ENCODE measurements at regions not wholly inside any gene's neighbourhood (a gene's known extent, or its start where the extent isn't known, plus 50 kb on each side); places are given as distances from the start of the nearest gene placed in this dataset.

- no peaks in the 10 kb centered on the region for H3K79me2 ChIP-seq
- DNase-seq (ENCODE audit: low spot score): peak; percentile 32
- no peaks in the 10 kb centered on the region for H4K20me1 ChIP-seq (ENCODE audit: insufficient read depth, poor library complexity, severe bottlenecking)
- TF ChIP-seq EZH2 (IDR thresholded peaks at IDR 0.05; ENCODE audit: borderline replicate concordance): no peak
- TF ChIP-seq, protein P1, sequence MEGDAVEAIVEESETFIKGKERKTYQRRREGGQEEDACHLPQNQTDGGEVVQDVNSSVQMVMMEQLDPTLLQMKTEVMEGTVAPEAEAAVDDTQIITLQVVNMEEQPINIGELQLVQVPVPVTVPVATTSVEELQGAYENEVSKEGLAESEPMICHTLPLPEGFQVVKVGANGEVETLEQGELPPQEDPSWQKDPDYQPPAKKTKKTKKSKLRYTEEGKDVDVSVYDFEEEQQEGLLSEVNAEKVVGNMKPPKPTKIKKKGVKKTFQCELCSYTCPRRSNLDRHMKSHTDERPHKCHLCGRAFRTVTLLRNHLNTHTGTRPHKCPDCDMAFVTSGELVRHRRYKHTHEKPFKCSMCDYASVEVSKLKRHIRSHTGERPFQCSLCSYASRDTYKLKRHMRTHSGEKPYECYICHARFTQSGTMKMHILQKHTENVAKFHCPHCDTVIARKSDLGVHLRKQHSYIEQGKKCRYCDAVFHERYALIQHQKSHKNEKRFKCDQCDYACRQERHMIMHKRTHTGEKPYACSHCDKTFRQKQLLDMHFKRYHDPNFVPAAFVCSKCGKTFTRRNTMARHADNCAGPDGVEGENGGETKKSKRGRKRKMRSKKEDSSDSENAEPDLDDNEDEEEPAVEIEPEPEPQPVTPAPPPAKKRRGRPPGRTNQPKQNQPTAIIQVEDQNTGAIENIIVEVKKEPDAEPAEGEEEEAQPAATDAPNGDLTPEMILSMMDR (IDR thresholded peaks at IDR 0.05; ENCODE audit: poor library complexity): no peak
- TF ChIP-seq EZH2phosphoT487 (IDR thresholded peaks at IDR 0.05; ENCODE audit: low read depth, severe bottlenecking, unreplicated experiment): no peak
- H3K27me3 ChIP-seq: no peaks in the 10 kb centered on the region
- no peaks in the 10 kb centered on the region for H3K36me3 ChIP-seq (replicated peaks; ENCODE audit: insufficient read depth, low read depth)
- no peak overlapping the region for H3K4me2 ChIP-seq
- no peaks in the 10 kb centered on the region for H3K9me3 ChIP-seq (ENCODE audit: low read depth)
- 69% methylated on average over 9 of the region's 9 CpGs for WGBS (ENCODE audit: low lambda C conversion rate, missing lambda C conversion rate)
- no peaks in the 10 kb centered on the region for H3K9me2 ChIP-seq (replicated peaks; ENCODE audit: insufficient read depth)
- H2AFZ ChIP-seq: no peak overlapping the region
- H3K4me1 ChIP-seq (ENCODE audit: insufficient read depth): no peaks in the 10 kb centered on the region
- H3K4me3 ChIP-seq: no peak overlapping the region
- H3K27ac ChIP-seq: no peak overlapping the region
Measured at GRCh38 chrX:107571296-107571998, 56.9 kb upstream of the PRPS1 start.

DNA sequence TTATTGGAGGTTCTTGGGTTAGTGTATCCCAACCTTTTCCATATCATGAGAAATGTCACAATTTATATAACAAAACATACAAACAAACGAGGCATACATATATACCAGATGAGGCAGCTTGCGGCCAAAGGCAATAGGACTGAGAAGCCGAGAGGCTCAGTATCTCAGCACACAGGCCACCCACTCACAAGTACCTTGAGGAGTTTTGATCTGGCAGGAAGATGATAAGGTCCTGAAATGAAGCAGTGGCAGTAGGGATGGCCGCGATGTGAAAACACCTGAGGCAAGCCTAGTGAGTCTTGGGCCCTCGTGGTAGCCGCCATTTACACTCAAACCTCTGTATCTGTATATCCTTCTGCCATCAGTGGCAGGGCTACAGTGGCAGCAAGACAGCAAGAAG, 55.3 kb upstream of the PRPS1 start:
- DNase-seq (ENCODE audit: low spot score): no peak
- no peaks in the 10 kb centered on the region for H3K36me3 ChIP-seq (replicated peaks; ENCODE audit: insufficient read depth, low read depth)
- no peak overlapping the region for H3K27ac ChIP-seq
- no peak overlapping the region for H3K4me3 ChIP-seq
- no peak overlapping the region for H3K4me2 ChIP-seq
- TF ChIP-seq EZH2 (IDR thresholded peaks at IDR 0.05; ENCODE audit: borderline replicate concordance) (no peak), EZH2phosphoT487 (IDR thresholded peaks at IDR 0.05; ENCODE audit: low read depth, severe bottlenecking, unreplicated experiment) (no peak)
- TF ChIP-seq, protein P1 (IDR thresholded peaks at IDR 0.05; ENCODE audit: poor library complexity): no peak
- no peaks in the 10 kb centered on the region for H3K9me2 ChIP-seq (replicated peaks; ENCODE audit: insufficient read depth)
- no peaks in the 10 kb centered on the region for H3K9me3 ChIP-seq (ENCODE audit: low read depth)
- H3K79me2 ChIP-seq: no peaks in the 10 kb centered on the region
- 86% methylated on average over 7 of the region's 7 CpGs for WGBS (ENCODE audit: low lambda C conversion rate, missing lambda C conversion rate)
- H2AFZ ChIP-seq: no peak overlapping the region
- H3K27me3 ChIP-seq: no peaks in the 10 kb centered on the region
- no peaks in the 10 kb centered on the region for H4K20me1 ChIP-seq (ENCODE audit: insufficient read depth, poor library complexity, severe bottlenecking)
- H3K4me1 ChIP-seq (ENCODE audit: insufficient read depth): no peaks in the 10 kb centered on the region

GRCh38 chrX:107574054-107574683, 54.1 kb upstream of the PRPS1 start:
- DNase-seq (ENCODE audit: low spot score): no peak
- Histone ChIP-seq H3K79me2 (no peaks in the 10 kb centered on the region), H4K20me1 (ENCODE audit: insufficient read depth, poor library complexity, severe bottlenecking) (no peaks in the 10 kb centered on the region), H2AFZ (no peak overlapping the region), H3K9me3 (ENCODE audit: low read depth) (no peaks in the 10 kb centered on the region), H3K27ac (peak overlapping the region; percentile 54), H3K4me1 (ENCODE audit: insufficient read depth) (no peaks in the 10 kb centered on the region), H3K27me3 (no peaks in the 10 kb centered on the region), H3K36me3 (replicated peaks; ENCODE audit: insufficient read depth, low read depth) (no peaks in the 10 kb centered on the region), H3K4me3 (no peak overlapping the region), H3K9me2 (replicated peaks; ENCODE audit: insufficient read depth) (no peaks in the 10 kb centered on the region), H3K4me2 (no peak overlapping the region)
- WGBS (ENCODE audit: low lambda C conversion rate, missing lambda C conversion rate): 78% methylated on average over 3 of the region's 3 CpGs
- TF ChIP-seq EZH2phosphoT487 (IDR thresholded peaks at IDR 0.05; ENCODE audit: low read depth, severe bottlenecking, unreplicated experiment) (no peak), EZH2 (IDR thresholded peaks at IDR 0.05; ENCODE audit: borderline replicate concordance) (no peak)
- TF ChIP-seq, protein P1 (IDR thresholded peaks at IDR 0.05; ENCODE audit: poor library complexity): no peak

All from hepatocyte (in vitro differentiated cells).